ENCODE measurements at regions not wholly inside any gene's neighbourhood (a gene's known extent, or its start where the extent isn't known, plus 50 kb on each side); places are given as distances from the start of the nearest gene placed in this dataset.

DNA sequence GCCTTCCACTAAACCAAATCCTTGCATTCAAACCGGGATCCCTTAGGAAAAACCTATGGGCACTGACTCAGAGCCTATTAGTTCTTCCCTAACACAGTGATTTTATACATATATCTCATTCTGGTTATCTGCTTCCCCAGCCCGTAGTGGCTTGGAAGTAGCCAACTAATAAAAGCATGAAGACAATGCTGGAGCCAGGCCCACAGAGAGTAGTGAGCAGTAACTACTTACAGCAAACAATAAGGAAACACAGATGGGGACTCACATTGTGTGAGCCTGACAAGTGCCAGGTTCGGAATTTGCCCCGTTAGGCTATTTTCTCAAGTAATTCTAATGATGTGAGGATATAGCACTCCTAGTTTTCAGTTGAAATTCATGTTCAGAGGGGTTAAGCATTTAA, 83.3 kb upstream of the OR5AK2 start:
- DNase-seq (ENCODE audit: low spot score) = no peak
- Mint-ChIP-seq H3K4me3 (ENCODE audit: low read depth) (no peak overlapping the region), H3K9me3 (no peaks in the 10 kb centered on the region), H3K4me1 (ENCODE audit: low read depth) (no peaks in the 10 kb centered on the region), H3K36me3 (ENCODE audit: low read depth) (no peaks in the 10 kb centered on the region), H3K27me3 (ENCODE audit: low read depth) (no peaks in the 10 kb centered on the region), H3K27ac (no peak overlapping the region)
- intact Hi-C loops (cut with micrococcal nuclease) = no loop called here

DNA sequence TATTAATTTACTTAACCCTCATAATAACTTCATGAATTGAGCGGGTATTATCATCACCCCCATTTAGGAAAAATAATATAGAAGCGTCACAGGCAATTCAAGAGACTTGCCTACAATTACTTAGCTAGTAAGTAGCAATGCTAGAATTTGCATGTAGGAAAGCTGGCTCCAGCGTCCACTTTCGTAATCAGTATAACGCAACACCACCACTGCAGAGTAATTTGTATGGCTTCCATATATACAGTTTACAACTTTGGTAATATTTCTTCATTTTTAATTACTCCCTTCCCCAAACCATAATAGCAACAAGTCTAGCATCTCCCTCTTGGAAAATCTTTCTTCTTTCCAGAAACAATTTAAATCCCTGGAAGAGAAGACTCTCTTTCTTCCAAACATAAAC, 89.9 kb upstream of the OR5AK2 start:
- H3K4me3 Mint-ChIP-seq (ENCODE audit: low read depth) = no peak overlapping the region
- no peak for DNase-seq (ENCODE audit: low spot score)
- no peaks in the 10 kb centered on the region for H3K36me3 Mint-ChIP-seq (ENCODE audit: low read depth)
- H3K9me3 Mint-ChIP-seq = no peaks in the 10 kb centered on the region
- H3K4me1 Mint-ChIP-seq (ENCODE audit: low read depth) = no peaks in the 10 kb centered on the region
- no peaks in the 10 kb centered on the region for H3K27me3 Mint-ChIP-seq (ENCODE audit: low read depth)
- no peak overlapping the region for H3K27ac Mint-ChIP-seq
- intact Hi-C loops (cut with micrococcal nuclease) = no loop called here

GRCh38 chr11:56890584-56891305, 98.0 kb upstream of the OR5AK2 start:
- H3K4me1 Mint-ChIP-seq (ENCODE audit: low read depth) = no peaks in the 10 kb centered on the region
- no peaks in the 10 kb centered on the region for H3K9me3 Mint-ChIP-seq
- no peak for DNase-seq (ENCODE audit: low spot score)
- intact Hi-C loops (cut with micrococcal nuclease) = no loop called here
- H3K27ac Mint-ChIP-seq = no peak overlapping the region
- no peaks in the 10 kb centered on the region for H3K36me3 Mint-ChIP-seq (ENCODE audit: low read depth)
- no peak overlapping the region for H3K4me3 Mint-ChIP-seq (ENCODE audit: low read depth)
- H3K27me3 Mint-ChIP-seq (ENCODE audit: low read depth) = no peaks in the 10 kb centered on the region

DNA sequence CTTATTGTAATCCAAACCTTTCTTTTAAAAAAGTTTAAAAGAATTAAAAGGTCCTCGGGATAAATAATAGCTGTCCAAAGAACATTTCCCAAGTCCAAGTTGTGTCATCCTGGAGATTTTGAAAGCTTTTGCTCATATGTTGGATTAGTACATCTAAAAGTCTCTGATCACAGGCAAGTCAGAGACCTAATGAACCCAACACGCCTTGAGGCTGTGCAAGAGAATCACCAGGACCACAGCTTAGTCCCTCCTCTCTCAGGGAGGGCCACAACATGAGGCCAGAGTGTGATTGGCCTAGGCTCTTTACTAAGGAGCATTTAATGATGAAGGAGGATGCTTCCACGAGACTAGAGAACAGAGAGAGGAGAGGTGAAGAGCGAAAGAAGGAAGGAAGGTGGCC, 98.7 kb upstream of the OR5AK2 start:
- Mint-ChIP-seq H3K27ac (no peak overlapping the region), H3K9me3 (no peaks in the 10 kb centered on the region), H3K4me1 (ENCODE audit: low read depth) (no peaks in the 10 kb centered on the region), H3K36me3 (ENCODE audit: low read depth) (no peaks in the 10 kb centered on the region), H3K4me3 (ENCODE audit: low read depth) (no peak overlapping the region), H3K27me3 (ENCODE audit: low read depth) (no peaks in the 10 kb centered on the region)
- intact Hi-C loops (cut with micrococcal nuclease) = no loop called here
- DNase-seq (ENCODE audit: low spot score) = no peak

DNA sequence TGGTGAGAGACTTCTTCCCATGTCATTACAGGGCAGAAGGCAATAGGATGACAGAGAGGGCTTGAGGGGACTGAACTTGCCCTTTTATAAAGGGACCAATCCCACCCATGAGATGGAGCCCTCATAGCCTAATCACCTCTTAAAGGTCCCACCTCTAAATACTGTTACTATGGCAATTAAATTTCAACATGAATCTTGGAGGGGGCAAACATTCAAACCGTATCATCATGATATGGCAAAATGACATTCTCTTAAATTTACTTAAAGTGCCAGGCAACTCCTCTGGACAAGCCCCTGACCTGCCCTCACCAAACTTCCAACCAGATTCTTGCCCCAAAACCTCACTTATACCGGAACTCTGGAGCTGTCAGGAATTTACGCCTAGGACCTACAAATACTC, 100.8 kb upstream of the OR5AK2 start:
- H3K36me3 Mint-ChIP-seq (ENCODE audit: low read depth) = no peaks in the 10 kb centered on the region
- H3K27ac Mint-ChIP-seq = no peak overlapping the region
- H3K4me1 Mint-ChIP-seq (ENCODE audit: low read depth) = no peaks in the 10 kb centered on the region
- H3K9me3 Mint-ChIP-seq = no peaks in the 10 kb centered on the region
- H3K27me3 Mint-ChIP-seq (ENCODE audit: low read depth) = no peaks in the 10 kb centered on the region
- intact Hi-C loops (cut with micrococcal nuclease) = no loop called here
- DNase-seq (ENCODE audit: low spot score) = no peak
- H3K4me3 Mint-ChIP-seq (ENCODE audit: low read depth) = no peak overlapping the region

DNA sequence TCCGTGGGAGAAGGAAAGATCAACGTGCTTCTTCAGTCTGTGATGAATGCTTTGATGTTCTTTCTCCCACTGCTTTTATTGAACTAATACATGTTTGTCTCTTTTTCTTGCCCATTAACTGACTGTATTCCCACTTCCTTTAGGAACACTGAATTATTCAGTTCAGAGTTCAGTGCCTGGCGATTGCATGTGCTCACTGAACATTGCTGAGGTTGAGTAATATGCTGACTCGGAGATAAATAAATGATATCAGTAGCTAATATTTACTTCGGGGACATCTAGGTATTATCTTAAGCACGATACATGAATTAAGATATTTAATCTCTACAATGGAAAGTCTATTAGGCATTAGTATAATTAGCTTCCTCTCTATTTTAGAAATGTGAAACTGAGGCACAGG, 102.3 kb upstream of the OR5AK2 start:
- Mint-ChIP-seq H3K27ac (no peak overlapping the region), H3K36me3 (ENCODE audit: low read depth) (no peaks in the 10 kb centered on the region), H3K4me1 (ENCODE audit: low read depth) (no peaks in the 10 kb centered on the region), H3K9me3 (no peaks in the 10 kb centered on the region), H3K27me3 (ENCODE audit: low read depth) (no peaks in the 10 kb centered on the region), H3K4me3 (ENCODE audit: low read depth) (no peak overlapping the region)
- no peak for DNase-seq (ENCODE audit: low spot score)
- intact Hi-C loops (cut with micrococcal nuclease) = no loop called here

- Mint-ChIP-seq H3K9me3 (no peaks in the 10 kb centered on the region), H3K27ac (no peak overlapping the region), H3K4me3 (ENCODE audit: low read depth) (no peak overlapping the region), H3K4me1 (ENCODE audit: low read depth) (no peaks in the 10 kb centered on the region), H3K36me3 (ENCODE audit: low read depth) (no peaks in the 10 kb centered on the region), H3K27me3 (ENCODE audit: low read depth) (no peaks in the 10 kb centered on the region)
- intact Hi-C loops (cut with micrococcal nuclease) = no loop called here
- no peak for DNase-seq (ENCODE audit: low spot score)
Observed at GRCh38 chr11:56885854-56886253, 102.9 kb upstream of the OR5AK2 start.

GRCh38 chr11:56885177-56885576, 103.5 kb upstream of the OR5AK2 start:
- intact Hi-C loops (cut with micrococcal nuclease) = no loop called here
- H3K4me3 Mint-ChIP-seq (ENCODE audit: low read depth) = no peak overlapping the region

GRCh38 chr11:56883371-56883987, 105.2 kb upstream of the OR5AK2 start:
- H3K9me3 Mint-ChIP-seq = no peaks in the 10 kb centered on the region
- no peak overlapping the region for H3K27ac Mint-ChIP-seq
- no peaks in the 10 kb centered on the region for H3K27me3 Mint-ChIP-seq (ENCODE audit: low read depth)
- H3K4me3 Mint-ChIP-seq (ENCODE audit: low read depth) = no peak overlapping the region
- DNase-seq (ENCODE audit: low spot score) = no peak
- intact Hi-C loops (cut with micrococcal nuclease) = no loop called here
- no peaks in the 10 kb centered on the region for H3K36me3 Mint-ChIP-seq (ENCODE audit: low read depth)
- no peaks in the 10 kb centered on the region for H3K4me1 Mint-ChIP-seq (ENCODE audit: low read depth)

More at GRCh38 chr11:56885177-56885576, 103.5 kb upstream of the OR5AK2 start:
- no peaks in the 10 kb centered on the region for H3K9me3 Mint-ChIP-seq
- no peak for DNase-seq (ENCODE audit: low spot score)
- H3K4me1 Mint-ChIP-seq (ENCODE audit: low read depth) = no peaks in the 10 kb centered on the region
- no peak overlapping the region for H3K27ac Mint-ChIP-seq
- H3K27me3 Mint-ChIP-seq (ENCODE audit: low read depth) = no peaks in the 10 kb centered on the region
- no peaks in the 10 kb centered on the region for H3K36me3 Mint-ChIP-seq (ENCODE audit: low read depth)

- H3K4me3 Mint-ChIP-seq (ENCODE audit: low read depth) = no peak overlapping the region
- H3K27me3 Mint-ChIP-seq (ENCODE audit: low read depth) = no peaks in the 10 kb centered on the region
- no peaks in the 10 kb centered on the region for H3K36me3 Mint-ChIP-seq (ENCODE audit: low read depth)
- H3K27ac Mint-ChIP-seq = no peak overlapping the region
- no peak for DNase-seq (ENCODE audit: low spot score)
- peaks cover 2% of the 10 kb centered on the region for H3K9me3 Mint-ChIP-seq
- H3K4me1 Mint-ChIP-seq (ENCODE audit: low read depth) = no peaks in the 10 kb centered on the region
- intact Hi-C loops (cut with micrococcal nuclease) = no loop called here
Observed at GRCh38 chr11:56876621-56877275, 112.0 kb upstream of the OR5AK2 start.

GRCh38 chr11:56855217-56855616, 106.7 kb upstream of the OR9G4 start:
- intact Hi-C loops (cut with micrococcal nuclease) = no loop called here
- H3K36me3 Mint-ChIP-seq (ENCODE audit: low read depth) = no peaks in the 10 kb centered on the region

GRCh38 chr11:56852131-56852530, 103.6 kb upstream of the OR9G4 start:
- Mint-ChIP-seq H3K27ac (no peak overlapping the region), H3K9me3 (no peaks in the 10 kb centered on the region), H3K4me3 (ENCODE audit: low read depth) (no peak overlapping the region), H3K4me1 (ENCODE audit: low read depth) (no peaks in the 10 kb centered on the region), H3K36me3 (ENCODE audit: low read depth) (no peaks in the 10 kb centered on the region), H3K27me3 (ENCODE audit: low read depth) (no peaks in the 10 kb centered on the region)
- DNase-seq (ENCODE audit: low spot score) = no peak
- intact Hi-C loops (cut with micrococcal nuclease) = no loop called here

More at GRCh38 chr11:56855217-56855616, 106.7 kb upstream of the OR9G4 start:
- Mint-ChIP-seq H3K27ac (no peak overlapping the region), H3K27me3 (ENCODE audit: low read depth) (no peaks in the 10 kb centered on the region), H3K4me1 (ENCODE audit: low read depth) (no peaks in the 10 kb centered on the region), H3K9me3 (no peaks in the 10 kb centered on the region), H3K4me3 (ENCODE audit: low read depth) (no peak overlapping the region)
- no peak for DNase-seq (ENCODE audit: low spot score)

- intact Hi-C loops (cut with micrococcal nuclease) = no loop called here
- DNase-seq (ENCODE audit: low spot score) = no peak
- no peaks in the 10 kb centered on the region for H3K9me3 Mint-ChIP-seq
- no peaks in the 10 kb centered on the region for H3K27me3 Mint-ChIP-seq (ENCODE audit: low read depth)
- H3K36me3 Mint-ChIP-seq (ENCODE audit: low read depth) = no peaks in the 10 kb centered on the region
- H3K27ac Mint-ChIP-seq = no peak overlapping the region
- no peaks in the 10 kb centered on the region for H3K4me1 Mint-ChIP-seq (ENCODE audit: low read depth)
- no peak overlapping the region for H3K4me3 Mint-ChIP-seq (ENCODE audit: low read depth)
Observed at GRCh38 chr11:56849852-56850251, 101.4 kb upstream of the OR9G4 start.

Data from activated T-helper 2 cell treated with anti-CD3 and anti-CD28 coated beads, Interferon-gamma antibody, Interleukin-2, Interleukin-4, amounts not matched to agents 10 μg/mL and 5 μg/mL and 100 μg/mL, durations not matched to agents 14 hours and 24 hours and 36 hours (primary cell).